GM18861 (cell line): ENCODE measurements at regions not wholly inside any gene's neighbourhood (a gene's known extent, or its start where the extent isn't known, plus 50 kb on each side); places are given as distances from the start of the nearest gene placed in this dataset.

ENCODE experiments used
- ATAC-seq: cut with Tn5 transposase; IDR thresholded peaks from one replicate; pipeline ENCODE4 v1.9.1; 2021; ENCODE audit not compliant: unreplicated experiment

DNA sequence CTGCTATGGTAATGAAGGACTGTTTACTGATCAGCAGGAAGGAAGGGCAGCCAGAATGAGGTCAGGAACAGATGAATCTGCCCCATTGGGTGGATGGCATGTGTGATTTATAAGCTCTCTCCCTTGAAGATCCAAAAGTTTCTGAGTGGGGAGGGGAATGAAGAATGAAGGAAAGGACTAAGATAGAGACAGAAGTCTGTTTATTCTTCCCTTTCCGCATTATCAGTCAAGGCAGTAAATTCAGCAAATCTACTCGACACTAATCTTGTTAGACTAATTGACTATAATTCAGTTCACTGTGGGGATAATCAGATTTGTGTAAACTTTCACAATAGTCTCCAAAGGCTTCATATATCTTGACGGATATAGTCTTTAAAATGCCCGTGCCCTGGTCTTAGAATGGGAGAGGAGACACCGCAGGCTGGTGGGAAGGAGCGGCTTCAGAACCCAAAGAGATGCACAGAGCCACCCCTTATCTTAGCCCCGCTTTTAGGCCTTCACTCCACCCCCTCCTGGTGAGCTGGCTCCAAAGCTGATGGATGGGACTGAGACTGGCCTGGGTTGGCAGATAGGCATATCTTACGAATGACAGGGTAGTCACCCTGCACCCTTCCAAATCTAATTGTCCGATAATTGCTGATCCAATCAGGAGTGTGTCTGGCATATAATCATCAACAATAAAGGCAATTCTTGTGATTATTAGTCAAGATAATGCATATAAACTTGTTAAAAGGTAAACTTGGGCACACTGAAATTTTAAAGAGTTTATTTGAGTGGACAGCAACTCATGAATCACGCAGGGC lies 76.0 kb upstream of the PPM1J start:
- no peak for ATAC-seq

DNA sequence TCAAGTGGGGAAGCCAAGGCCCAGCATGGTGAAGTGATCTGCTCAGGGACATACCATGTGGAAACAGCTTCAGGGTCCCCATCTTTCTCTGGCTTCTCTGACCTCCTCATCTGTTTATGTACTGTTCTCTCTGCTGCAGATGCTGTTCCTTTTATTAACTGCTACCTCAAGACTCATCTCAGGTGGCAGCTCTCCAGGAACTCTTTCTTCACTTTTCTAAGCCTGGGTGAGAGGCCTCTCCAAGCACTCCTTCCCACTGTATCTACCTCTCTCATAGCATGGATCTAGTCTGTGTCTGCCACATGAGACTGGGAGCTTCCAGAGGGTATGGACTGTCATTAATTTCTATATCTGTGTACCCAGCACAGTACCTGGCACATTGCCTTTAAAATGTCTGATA lies 73.4 kb upstream of the PPM1J start:
- ATAC-seq: no peak

DNA sequence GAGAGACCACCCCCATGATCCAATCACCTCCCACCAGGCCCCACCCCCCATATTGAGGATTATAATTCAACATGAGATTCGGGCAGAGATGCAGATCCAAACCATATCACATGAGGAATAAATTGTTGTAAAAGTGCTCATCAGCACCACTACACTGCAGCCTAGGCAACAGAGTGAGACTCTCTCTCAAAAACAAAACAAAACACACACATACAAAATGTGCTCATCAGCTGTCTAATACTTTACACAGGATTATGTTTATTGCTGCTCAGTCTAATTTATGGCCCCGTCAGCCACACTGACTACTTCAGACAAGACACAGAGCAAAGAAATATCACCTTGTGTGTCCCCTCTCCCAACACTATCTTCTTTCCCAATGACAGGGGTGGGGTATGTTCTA lies 72.9 kb upstream of the PPM1J start:
- ATAC-seq: no peak

DNA sequence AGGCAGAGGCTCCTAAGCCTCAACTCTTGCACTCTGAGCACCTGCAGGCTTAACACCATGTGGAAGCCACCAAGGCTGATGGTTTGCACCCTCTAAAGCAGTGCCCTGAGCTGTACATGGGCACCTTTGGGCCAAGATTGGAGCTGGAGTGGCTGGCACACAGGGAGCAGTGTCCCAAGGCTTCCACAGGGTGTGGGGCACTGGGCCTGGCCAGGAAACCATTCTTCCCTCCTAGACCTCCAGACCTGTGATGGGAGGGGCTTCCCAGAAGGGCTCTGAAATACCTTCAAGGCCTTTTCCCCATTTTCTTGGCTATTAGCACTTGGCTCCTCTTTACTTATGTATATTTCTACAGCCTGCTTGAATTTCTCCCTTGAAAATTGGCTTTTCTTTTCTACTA lies 67.9 kb upstream of the PPM1J start:
- no peak for ATAC-seq

DNA sequence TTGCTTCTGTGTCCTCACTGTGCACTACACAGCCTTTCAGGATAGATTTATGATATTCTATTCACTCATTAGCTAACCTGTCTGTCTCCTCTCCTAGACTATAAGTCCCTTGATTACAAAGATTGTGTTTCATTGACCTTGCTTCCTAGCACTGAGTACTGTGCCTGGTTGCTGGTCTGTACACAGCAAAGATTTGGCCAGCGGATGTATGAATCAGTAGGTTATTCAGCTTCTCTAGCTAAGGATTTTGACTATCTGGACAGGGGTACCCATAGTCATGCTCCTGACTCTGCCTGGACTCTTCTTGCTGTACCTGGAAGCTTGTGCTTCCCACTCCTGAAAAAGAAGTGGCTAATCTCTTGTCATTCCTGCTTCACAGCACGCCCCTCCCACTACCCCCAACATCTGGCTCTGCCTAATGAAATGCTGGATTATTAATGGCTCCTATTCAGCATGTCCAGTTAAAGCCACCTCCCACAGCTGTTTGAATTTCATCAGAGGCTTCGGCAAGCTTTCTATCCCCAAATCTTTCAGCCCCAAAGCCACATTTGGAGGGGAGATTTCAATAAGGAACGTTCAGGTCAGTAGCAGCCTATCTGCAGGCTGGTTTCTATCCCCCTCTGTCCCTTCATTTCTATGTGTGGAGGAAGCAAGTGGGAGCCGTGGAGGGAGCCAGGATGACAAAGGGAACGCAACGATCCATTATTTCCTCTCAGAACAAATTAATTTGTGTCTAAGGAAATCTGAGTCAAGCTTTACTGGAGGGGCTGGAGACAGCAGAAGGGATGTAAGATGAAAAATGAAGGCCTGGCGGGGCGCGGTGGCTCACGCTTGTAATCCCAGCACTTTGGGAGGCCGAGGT lies 64.8 kb upstream of the PPM1J start:
- ATAC-seq: no peak

DNA sequence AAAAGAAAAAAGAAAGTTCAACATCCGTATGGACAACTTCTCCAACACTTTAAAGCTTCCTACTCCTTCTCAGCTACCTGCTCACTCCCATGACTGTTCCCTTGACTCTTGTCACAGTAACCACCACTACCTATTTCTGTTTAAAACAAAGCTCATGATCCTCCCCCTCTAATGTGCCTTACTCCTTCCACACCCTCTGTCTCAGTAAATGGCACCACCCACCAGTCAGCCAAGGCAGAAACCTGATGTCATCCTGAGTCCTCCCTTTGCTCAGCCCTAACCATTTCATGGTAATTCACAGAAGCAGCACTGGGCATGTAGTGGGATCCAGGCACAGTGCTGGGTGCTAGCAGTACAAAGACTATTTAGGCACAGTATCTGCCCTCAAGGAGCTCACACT lies 63.0 kb upstream of the PPM1J start:
- ATAC-seq: no peak

DNA sequence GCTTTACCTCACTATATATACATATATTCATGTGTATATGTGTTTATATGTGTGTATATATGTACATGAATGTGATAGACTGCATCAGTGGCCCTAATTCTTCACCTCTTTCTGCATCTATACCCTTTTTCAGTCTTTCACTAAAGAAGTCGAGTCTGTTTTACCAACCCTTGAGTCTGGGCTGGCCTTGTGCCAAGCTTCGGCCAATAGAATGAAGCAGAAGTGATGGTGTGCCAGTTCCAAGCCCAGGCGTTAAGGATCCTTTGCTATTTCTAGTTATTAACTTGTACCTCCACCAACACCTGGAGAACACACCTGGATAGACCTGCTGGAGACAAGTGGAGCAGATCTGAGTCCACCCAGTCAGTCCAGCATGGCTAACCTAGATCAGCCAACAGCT lies 61.6 kb upstream of the PPM1J start:
- no peak for ATAC-seq

DNA sequence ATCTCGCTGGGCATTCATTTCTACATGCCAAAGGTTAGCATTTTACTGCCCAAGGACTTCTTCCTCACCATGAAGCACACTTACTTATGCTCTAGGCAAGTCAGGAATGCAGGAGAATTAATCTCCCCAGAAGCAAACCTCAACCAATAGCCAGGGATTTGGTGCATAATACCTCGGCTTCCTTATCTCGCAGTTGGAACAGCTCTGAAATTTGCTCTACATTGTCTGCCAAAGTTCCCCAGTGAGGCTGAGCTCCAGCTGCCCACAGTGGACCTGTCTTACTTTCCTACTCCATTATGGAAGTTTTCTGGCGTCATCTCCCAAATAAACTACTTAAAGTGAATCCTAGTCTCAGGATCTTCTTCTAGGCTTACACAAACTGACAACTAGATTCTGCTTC lies 57.6 kb upstream of the PPM1J start:
- no peak for ATAC-seq

DNA sequence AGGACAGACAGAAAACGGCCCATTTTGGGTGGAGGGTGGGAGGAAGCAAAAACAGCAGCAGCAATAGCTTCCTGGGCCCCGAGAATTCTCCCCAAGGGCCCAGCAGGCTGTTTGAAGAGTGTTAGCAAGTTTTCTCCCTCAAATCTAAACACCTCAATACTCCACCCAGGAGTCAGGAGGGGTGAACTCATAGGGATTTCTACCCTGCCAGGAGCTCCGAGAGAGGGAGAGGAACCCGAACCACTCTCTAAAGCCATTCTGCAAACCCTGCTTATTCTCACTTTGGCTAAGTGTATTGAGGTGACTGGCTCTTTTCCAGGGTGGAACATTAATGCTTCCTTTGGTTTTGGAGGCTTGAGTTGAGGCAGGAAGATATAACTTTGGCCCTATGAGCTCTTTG lies 55.6 kb upstream of the PPM1J start:
- ATAC-seq: no peak

DNA sequence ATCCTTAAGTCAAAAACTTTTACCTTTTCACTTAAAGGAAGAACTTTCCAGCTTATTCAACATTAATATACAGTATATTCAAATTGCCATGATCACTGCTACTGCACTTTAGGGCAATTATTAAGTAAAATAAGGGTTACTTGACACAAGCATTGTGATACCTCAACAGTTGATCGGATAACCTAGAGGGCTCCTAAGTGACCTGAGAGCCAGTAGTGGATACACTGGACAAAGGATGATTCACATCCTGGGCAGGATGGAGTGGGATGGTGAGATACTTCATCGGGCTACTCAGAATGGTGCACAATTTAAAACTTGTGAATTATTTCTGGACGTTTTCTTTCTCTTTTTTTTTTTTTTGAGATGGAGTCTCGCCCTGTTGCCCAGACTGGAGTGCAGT lies 54.5 kb upstream of the PPM1J start:
- ATAC-seq: no peak

DNA sequence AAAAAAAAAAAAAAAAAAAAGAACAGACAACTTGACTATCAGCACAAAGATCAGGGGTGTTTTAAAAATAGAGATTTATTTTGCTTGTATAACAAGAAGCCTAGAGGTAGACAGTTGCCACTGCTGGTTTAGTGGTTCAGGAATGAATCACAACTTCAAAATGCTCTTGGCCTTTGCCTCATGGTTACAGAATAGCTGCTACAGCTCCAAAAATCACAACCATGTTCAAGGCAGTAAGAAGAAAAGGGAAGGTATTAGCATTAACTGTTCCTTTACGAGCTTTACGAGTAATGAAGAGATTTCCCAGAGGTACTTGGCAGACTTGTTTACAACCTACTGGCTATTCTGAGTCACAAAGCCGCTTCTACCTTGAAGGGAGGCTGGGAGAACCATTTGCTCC lies 52.5 kb upstream of the PPM1J start:
- ATAC-seq: no peak
